ENCODE measurements at regions not wholly inside any gene's neighbourhood (a gene's known extent, or its start where the extent isn't known, plus 50 kb on each side); places are given as distances from the start of the nearest gene placed in this dataset.
"Not testable (repeated sequence)": the region's sequence is repeated elsewhere in the genome, so short reads cannot be mapped to it uniquely, and the experiment has no call there.

DNA sequence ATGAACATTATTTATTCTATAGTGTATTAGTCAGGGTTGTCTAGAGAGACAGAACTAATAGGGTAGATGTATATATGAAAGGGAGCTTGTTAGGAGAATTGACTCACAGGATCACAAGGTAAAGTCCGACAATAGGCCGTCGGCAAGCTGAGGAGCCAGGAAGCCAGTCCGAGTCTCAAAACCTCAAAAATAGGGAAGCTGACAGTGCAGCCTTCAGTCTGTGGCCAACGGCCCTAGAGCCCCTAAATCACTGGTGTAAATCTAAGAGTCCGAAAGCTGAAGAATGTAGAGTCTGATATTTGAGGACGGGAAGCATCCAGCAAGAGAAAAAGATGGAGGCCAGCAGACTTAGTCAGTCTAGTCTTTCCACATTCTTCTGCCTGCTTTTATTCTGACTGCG is 912.2 kb downstream of the FLRT2 start:
- DNase-seq = no peak

DNA sequence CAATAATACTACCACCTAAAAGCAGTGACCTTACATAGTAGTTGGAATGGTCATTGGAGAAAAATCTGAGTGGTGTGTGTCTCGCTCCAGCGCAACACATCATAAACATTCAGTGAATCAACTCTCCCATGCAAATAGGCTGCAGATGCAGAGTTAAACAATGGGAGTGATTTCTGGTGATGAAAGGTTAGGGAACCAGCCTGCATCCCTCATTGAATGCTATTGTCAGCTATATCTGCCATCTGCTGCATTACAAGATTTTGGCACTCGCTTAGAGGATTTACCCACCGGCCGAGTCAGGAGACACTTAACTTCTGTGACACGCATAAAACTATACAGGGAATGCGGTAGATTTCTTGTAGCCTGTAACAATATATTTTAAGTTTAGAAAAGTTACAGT is 900.9 kb downstream of the FLRT2 start:
- DNase-seq = no peak

DNA sequence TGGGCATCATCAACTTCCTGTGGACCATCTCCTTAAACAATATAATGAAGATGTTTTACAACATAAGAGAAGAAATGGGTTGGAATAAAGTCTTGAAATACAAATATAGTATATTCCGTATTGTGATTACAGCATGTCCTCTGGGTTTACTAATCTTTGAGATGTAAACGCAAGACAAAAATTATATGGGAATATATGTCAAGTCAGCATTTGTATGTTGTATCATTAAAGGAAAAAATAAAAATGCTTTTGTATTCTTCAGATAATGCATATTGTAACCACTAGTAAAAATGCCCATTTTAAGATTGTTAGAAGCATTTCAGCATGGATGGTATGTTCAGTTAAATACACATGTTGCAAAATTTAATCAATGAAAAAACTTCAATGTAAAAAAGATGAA is 893.3 kb downstream of the FLRT2 start:
- no peak for DNase-seq

DNA sequence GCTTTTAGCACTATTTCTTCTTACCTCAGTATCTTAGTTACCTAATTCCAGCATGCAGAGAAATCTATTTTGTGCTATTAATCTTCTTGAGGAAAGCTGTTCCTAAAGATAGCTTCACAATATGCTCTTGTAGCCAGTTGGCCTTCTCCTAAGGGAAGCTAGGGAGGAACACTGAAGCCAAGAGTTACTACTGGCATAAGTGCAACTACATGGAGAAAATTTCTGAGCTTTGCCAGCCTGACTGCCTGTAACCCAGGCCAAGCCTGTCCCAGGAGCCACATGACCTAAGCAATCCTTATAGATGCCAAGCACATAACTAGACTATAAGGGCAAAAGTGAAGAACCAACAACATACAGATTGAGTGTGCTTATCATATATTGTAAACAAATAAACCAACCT is 890.2 kb downstream of the FLRT2 start:
- no peak for DNase-seq

DNA sequence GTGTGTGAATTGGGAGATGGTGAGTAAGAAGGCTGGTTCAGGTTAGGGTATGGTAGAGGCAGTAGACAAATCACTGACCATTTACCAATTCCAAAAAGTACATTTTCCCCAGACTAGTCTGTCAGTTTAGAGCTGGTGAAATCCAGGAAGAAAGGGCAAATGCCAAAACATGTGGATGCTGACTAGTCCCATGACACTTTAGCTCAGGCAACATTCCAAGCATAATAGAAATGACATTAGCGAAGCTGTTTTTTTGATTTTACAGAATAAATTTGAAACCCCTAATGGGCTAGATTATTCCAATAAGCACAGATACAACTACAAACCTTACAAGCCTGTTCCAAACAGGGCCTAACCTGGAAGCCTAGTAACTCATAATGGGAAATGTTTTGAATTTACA is 884.2 kb downstream of the FLRT2 start:
- DNase-seq = no peak

DNA sequence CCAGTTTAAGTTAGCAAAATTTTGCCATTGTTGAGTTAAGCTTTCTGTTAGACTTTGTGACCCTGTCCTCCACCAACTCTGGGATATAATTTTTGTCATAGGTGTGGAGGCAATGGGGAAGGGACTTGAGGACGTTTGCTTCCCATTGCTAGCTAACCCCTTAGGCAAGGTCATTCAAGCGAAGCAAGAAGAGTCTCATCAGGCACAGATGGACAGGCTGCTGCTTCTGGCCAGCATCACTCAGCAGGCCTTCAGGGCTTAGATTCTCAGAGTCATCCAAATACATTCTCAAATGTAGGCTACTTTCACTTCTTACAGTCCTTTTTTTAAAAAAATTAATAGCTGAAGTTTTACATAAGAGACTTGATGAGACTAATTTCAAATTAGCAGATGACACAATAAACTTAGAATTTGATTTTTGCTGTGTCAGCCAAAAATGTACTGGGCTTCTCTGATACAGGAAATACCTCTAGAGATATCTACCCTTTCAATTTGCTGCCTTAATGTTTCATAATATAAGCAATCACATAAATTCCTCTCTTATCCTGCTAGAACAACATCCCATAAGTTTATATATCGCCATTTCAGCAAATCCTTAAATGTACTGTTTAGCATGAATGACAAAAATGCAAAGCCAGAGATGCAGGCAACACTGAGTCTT is 875.2 kb downstream of the FLRT2 start:
- DNase-seq = no peak

DNA sequence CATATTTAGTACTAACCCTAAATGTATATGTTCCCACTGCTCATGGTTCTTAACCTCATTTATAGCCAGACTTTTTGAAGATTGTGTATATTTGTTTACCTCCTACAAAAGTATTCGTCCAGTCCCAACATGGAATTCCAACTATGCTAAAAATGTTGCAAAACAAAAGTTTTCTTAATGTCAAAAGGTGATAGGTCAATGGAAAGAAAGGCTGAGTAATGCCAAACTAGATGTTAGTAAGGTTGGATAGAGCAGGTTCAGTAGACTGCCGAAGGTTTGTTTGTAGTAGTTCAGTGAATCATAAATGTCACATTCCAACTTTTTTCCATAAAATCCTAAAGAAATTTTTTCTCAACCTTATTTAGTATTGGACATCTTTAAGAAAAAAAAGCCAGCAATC is 874.5 kb downstream of the FLRT2 start:
- no peak for DNase-seq

DNA sequence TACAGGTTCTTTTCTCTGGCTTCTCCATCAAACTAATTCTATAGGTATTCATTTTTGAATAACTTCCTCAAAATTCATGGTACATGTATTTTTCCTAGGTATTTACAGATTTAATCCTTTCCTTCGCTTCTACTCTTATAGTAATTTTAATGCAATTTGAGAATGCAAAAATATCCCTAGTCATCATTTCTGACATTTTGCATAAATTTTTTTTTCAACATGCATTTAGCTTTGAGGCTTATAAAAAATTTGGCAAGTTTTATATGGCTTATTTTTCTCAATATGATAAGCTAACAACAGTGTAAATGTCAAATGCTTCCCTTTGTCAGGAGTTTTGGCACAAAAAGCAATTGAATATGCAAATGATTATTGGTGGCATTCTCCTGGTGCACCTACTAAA is 872.6 kb downstream of the FLRT2 start:
- no peak for DNase-seq

DNA sequence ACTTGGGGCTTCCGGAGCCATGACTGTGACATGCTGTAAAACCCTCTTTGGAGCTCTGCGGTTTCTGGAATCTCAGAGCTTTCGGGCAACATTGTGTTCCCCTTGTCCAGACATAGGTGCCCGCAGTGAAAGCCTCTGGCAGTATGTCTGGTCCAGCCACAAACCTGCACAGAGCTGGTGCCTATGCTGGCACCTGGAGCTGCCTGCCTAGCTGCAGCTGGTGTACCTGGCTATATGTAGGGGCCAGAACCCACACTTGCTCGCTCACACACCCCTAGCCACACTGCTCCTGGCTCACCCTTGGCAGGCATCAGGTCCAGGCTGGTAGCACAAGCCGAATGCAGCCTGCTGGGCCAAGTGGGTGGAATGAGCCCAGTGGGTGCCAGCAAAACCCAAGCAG is 861.1 kb downstream of the FLRT2 start:
- DNase-seq = no peak

DNA sequence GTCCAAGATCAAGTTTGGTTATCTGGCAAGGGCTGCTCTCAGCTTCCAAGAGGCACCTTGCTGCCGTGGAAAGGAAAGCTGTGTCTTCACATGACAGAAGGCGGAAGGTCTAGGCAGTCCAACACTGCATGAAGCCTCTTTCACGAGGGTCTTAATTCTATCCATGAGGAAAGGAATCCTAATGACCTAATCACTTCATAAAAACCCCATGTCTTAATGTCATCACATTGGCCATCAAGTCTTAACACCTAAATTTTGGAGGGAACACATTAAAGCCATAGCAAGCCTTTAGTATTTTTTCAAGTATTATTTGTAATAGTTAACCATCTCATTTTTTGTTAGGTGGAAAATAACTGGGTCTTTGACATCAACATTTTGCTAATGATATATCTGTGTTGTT is 858.3 kb downstream of the FLRT2 start:
- no peak for DNase-seq

DNA sequence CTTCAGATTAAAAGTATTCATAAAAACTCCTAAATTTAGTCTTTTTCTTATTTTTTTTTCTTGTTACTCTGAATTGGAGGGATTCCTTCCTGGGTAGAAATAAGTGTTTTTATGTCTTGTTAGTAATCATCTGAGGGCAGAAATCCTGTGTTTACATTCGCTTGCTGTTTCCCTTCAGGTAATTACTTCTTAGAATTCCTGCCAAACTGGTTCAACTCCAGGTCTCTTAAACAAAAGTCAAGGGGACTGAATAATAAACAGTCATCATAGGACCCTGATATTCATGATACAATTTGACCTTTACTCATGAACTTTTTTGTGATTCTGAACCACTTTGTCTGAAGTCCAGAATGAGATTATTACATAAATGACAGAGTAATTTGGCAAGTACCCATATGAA is 843.9 kb downstream of the FLRT2 start:
- DNase-seq = no peak

DNA sequence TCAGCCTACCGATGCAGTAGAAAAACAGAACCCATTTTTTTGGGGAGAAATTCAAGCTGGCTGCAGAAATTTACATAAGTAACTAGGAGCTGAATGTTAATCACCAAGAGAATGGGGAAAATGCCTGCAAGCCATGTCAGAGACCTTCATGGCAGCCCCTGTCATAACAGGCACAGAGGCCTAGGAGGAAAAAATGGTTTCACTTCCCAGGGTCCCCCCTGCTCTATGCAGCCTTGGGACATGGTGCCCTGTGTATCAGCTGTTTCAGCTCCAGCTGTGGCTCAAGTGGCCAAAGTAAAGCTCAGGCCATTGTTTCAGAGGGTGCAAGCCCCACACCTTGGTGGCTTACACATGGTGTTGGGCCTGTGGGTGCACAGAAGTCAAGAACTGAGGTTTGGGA is 842.5 kb downstream of the FLRT2 start:
- DNase-seq = no peak

DNA sequence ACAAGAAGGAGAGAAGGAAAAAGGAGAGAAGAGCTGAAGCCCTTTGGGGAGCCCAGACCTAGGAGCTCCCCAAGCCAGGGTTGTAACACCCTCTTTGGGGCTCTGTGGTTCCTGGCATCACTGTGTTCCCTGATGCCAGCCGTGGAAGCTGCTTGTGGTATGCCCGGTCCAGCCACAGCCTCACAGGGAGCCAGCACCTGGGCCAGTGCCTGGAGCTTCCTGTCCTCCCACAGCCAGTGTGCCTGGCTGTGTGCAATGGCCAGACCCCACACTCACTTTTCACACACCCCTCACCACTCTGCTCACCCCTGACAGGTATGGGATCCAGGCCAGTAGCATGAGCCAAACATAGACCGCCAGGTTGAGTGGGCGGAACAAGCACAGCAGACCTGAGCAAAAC is 834.7 kb downstream of the FLRT2 start:
- no peak for DNase-seq

DNA sequence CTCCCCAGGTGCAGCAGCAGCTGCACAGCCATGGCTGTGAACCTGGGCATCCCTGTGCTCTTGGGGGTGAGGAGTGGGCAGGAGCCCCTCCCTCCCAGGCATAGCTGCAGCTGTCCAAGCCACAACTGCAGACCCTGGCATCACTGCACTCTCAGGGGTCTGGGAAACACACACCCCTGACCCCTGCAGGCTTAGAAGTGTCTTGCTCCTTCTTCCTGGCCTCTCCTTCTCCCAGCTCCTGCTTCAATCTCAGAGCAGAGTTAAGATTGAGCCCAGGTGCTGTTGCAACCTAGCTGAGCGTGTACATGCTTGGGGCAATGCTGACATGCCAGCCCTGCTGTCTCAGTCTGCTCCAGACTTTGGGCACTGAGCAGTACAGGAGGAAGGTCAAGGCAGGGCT is 833.6 kb downstream of the FLRT2 start:
- DNase-seq = no peak

DNA sequence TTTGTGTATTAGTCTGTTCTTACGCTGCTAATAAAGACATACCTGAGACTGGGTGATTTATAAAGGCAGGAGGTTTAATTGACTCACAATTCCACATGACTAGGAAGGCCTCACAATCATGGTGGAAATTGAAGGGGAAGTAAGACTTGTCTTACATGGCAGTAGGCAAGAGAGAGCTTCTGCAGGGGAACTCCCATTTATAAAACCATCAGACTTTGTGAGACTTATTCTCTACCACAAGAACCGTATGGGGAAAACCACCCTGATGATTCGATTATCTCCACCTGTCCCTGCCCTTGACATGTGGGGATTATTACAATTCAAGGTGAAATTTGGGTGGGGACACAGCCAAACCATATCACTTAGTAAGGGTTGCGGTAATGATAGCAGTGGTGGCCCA is 833.1 kb downstream of the FLRT2 start:
- DNase-seq = no peak

DNA sequence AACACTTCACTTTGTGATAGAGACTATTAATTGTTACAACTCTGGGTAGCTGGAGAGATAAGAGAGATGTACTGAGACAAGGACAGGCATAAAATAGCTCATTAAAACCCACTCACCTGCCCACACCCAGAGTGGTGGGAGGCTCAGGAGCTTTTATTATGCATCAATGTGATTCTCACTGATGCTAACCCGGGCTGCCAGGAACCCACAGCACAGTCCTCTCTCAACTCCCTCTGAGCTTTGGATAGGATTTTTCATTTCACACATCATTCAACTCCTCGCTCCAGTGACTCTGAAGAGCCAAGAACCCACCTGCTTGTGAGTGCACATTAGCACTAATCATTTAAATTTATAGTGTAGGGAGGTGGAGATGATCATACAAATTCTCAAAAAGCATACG is 827.9 kb downstream of the FLRT2 start:
- no peak for DNase-seq

DNA sequence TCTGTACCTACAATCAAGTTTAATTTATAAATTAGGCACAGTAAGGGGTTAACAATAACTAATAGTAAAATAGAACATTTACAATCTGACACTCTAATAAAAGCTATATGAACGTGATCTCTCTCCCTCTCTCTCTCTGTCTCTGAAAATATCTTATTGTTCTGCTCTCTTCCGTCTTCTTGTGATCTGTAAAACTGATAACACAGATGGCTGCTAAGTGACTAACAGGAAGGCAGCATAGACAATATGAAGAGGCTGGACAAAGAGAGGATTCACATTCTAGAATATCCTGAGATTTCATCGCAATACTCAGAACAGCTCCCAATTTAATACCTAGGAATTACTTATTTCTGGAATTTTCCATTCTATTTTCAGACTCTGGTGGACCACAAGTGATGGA is 827.2 kb downstream of the FLRT2 start:
- DNase-seq = no peak

DNA sequence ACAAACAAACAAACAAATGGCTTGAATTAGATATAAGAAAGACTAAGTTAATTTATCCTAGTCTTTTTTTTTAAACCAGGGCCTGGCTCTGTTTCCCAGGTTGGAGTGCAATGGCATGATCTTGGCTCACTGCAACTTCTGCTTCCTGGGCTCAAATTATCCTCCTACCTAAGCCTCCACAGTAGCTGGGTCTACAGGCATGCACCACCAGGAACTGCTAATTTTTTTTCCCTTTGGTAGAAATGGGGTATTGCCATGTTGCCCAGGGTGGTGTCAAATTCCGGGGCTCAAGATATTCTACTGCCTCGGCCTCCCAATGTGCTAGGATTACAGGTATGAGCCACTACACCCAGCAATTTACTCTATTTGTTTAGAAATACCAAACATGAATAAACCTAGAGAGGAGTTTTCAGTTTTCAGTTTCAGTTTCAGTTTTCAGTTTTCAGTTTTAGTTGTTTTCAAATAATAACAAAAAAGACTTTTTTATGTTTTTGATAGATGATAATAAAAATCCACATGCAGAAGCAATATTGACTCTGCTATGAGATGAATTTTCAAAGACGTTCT is 817.0 kb downstream of the FLRT2 start:
- DNase-seq = no peak

DNA sequence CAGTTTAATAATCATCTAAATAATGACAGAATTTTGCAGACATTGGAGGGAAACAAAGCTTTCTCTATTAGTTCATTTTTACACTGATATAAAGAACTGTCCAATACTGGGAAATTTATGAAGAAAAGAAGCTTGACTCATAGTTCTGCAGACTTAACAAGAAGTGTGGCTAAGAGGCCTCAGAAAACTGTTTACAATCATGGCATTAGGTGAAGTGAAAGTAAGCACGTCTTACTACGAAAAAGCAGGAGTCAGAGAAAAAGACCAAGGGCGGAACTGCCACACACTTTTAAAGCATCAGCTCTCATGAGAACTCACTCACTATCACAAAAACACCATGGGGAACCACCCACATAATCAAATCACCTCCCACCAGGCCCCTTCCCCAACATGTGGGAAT is 804.4 kb downstream of the FLRT2 start:
- no peak for DNase-seq

DNA sequence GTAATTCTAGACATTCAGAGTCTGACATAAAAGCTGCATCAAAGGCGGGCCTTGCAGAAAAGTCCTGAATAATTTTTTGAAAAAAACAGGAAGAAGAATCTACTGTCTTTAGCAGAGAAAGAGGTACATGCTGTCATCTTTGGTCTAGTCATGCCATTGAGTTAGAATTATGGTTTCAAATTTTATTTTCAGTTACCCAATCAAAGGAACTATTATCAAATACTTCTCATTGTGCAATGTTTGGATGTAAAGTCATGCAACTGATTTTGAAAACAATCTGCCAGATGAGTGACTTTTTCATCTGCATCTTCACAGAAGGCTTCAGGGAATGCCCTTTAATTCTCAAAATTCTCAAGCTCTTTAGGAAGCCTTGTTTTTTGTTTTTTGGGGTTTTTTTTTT is 803.5 kb downstream of the FLRT2 start:
- no peak for DNase-seq

DNA sequence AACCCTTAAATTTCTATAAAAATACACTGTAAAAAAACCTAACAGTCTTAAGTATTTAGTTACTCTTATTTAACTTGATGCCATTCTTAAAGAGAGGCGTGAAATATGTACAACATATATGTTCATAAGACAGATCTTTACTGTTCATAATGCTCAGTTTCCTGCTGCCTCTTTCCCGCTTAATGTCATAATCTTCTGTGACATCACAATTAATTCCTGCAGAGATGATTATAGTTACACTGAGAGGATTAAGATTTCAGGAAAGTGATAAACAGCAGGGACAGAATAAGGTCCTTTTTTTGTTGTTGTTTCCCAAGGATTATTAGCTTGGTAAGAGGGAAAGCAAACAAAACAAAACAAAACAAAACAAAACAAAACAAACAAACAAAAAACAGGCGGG is 801.4 kb downstream of the FLRT2 start:
- DNase-seq = no peak

DNA sequence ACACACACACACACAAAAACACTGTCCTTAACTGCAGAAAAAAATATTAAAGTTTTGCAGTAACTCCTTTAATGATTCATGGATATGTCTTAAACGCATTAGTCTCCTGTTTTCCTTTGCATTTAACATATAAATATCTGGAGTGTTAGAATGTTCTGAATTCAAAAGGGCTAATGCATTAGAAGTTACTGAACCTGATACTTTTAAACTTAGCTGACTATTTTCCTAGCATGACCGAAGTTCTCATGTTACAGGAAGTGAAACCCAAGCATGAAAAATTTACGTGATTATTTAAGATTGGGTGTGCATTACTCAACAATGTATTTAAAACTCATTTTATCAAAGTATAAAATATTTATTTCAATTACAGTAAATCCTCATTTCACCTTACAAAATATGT is 791.2 kb downstream of the FLRT2 start:
- no peak for DNase-seq

DNA sequence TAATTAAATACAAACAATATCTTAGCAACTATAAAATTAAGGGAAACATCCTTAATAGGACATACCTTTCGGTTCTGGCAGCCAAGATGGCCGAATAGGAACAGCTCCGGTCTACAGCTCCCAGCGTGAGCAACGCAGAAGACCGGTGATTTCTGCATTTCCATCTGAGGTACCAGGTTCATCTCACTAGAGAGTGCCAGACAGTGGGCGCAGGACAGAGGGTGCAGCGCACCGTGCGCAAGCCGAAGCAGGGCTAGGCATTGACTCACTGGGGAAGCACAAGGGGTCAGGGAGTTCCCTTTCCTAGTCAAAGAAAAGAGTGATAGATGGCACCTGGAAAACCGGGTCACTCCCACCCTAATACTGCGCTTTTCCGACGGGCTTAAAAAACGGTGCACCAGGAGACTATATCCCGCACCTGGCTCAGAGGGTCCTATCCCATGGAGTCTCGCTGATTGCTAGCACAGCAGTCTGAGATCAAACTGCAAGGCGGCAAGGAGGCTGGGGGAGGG is 782.3 kb downstream of the FLRT2 start:
- not testable (repeated sequence) for DNase-seq

DNA sequence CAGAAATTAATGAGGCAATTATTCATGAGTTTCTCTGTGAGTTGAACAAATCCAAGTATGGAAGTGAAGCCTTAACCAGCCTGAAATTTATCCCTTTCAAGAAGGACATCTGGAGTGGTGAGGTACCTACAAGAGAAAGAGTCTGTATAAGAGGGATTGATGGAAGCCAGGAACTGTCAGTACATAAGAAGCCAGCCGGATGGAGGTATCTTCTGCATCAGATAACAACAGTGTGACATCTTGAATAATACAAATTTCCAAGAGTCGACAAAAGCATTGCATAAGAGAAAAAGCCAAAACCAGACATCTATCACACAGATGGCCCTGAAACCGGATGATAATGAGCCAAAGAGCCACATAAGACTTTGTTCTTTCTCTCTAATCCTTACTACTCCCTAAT is 781.2 kb downstream of the FLRT2 start:
- no peak for DNase-seq

DNA sequence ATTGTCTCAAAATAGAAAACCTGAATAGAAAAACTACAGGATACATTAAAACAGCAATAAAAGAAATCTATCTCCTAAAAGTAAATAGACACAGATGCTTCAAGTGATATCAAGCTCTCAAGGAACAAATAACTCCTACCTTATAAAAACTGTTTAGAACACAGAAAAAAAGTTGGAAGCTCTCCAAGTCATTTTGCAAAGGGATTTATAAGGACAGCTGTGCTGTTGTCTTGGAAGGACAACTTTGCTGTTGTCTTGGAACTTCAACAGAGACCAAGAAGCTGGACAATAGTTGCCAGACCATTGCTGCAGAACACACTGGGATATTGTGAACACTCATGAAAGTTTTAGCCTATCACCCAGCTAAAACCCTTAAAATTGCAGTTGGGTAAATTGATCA is 780.7 kb downstream of the FLRT2 start:
- no peak for DNase-seq

Measured in activated CD4-positive, alpha-beta T cell treated with anti-CD3 and anti-CD28 coated beads for 48 hours (primary cell).